ENCODE measurements at regions not wholly inside any gene's neighbourhood (a gene's known extent, or its start where the extent isn't known, plus 50 kb on each side); places are given as distances from the start of the nearest gene placed in this dataset.

- TF ChIP-seq, protein P1, sequence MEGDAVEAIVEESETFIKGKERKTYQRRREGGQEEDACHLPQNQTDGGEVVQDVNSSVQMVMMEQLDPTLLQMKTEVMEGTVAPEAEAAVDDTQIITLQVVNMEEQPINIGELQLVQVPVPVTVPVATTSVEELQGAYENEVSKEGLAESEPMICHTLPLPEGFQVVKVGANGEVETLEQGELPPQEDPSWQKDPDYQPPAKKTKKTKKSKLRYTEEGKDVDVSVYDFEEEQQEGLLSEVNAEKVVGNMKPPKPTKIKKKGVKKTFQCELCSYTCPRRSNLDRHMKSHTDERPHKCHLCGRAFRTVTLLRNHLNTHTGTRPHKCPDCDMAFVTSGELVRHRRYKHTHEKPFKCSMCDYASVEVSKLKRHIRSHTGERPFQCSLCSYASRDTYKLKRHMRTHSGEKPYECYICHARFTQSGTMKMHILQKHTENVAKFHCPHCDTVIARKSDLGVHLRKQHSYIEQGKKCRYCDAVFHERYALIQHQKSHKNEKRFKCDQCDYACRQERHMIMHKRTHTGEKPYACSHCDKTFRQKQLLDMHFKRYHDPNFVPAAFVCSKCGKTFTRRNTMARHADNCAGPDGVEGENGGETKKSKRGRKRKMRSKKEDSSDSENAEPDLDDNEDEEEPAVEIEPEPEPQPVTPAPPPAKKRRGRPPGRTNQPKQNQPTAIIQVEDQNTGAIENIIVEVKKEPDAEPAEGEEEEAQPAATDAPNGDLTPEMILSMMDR (IDR thresholded peaks at IDR 0.05), result no peak
- no peak for TF ChIP-seq EZH2 (IDR thresholded peaks at IDR 0.05; ENCODE audit: borderline replicate concordance, insufficient read depth, low read depth, low read length, poor library complexity, severe bottlenecking)
Observed at GRCh38 chr22:47548953-47549740, 786.7 kb downstream of the TBC1D22A start.
